HEK293T (cell line): ENCODE measurements at regions not wholly inside any gene's neighbourhood (a gene's known extent, or its start where the extent isn't known, plus 50 kb on each side); places are given as distances from the start of the nearest gene placed in this dataset.

ENCODE experiments used
- HDGF ChIP-seq: fragments of 450-650 bp; IDR thresholded peaks from 2 replicates; pipeline ENCODE4 v1.6.1; 2017; ENCODE audit warnings: antibody characterized with exemption, borderline replicate concordance
- PKNOX1 ChIP-seq: fragments of 450-650 bp; IDR thresholded peaks from 2 replicates; pipeline ENCODE4 v1.6.1; 2016
- SP1 ChIP-seq: fragments of 450-650 bp; IDR thresholded peaks from 2 replicates; pipeline ENCODE4 v1.6.1; 2017
- SUZ12 ChIP-seq: fragments of 450-650 bp; IDR thresholded peaks from 2 replicates; pipeline ENCODE4 v1.6.1; 2016; ENCODE audit warnings: mild to moderate bottlenecking

- TF ChIP-seq SUZ12 (no peak), SP1 (no peak), PKNOX1 (no peak), HDGF (no peak)
Measured at GRCh38 chr3:181363231-181363630, 348.5 kb upstream of the SOX2 start.
